Gastrocnemius medialis (tissue), 4 donors: ENCODE measurements at regions not wholly inside any gene's neighbourhood (a gene's known extent, or its start where the extent isn't known, plus 50 kb on each side); places are given as distances from the start of the nearest gene placed in this dataset.
"Not testable (repeated sequence)": the region's sequence is repeated elsewhere in the genome, so short reads cannot be mapped to it uniquely, and the experiment has no call there.

Experiments
- ATAC-seq, 2 donors: fragments of 150-250 bp; one replicate each; pipeline ENCODE4 v1.9.1; 2016
- DNase-seq, 2 donors: peaks; one replicate each; pipeline ENCODE4 v3.0.0-alpha.2; 2019
- H3K27ac ChIP-seq, 4 donors: fragments of 200-600 bp; sonication (generic); 1 replicate in 1 of 4; 2 replicates in 3 of 4; pipeline ENCODE4 v1.5.1; 2016 to 2018; ENCODE audit warnings: mild to moderate bottlenecking in 2 of 4, moderate library complexity in 1 of 4
- H3K27me3 ChIP-seq, 3 donors: fragments of 200-600 bp; sonication (generic) in 2 of 3; 1 replicate in 1 of 3; 2 replicates in 2 of 3; pipeline versions ENCODE4 v1.5.1 to v1.6.0; 2016 to 2019; ENCODE audit warnings: mild to moderate bottlenecking in 1 of 3, moderate library complexity in 1 of 3
- H3K36me3 ChIP-seq, 2 donors: fragments of 200-600 bp; sonication (generic) in 1 of 2; one replicate each; pipeline ENCODE4 v1.5.1; 2017 to 2018
- H3K4me1 ChIP-seq, 2 donors: fragments of 200-600 bp; sonication (generic) in 1 of 2; one replicate each; pipeline ENCODE4 v1.5.1; 2016 to 2017; ENCODE audit warnings: mild to moderate bottlenecking in 2 of 2
- H3K4me3 ChIP-seq, 4 donors: fragments of 200-600 bp; sonication (generic) in 3 of 4; 1 replicate in 1 of 4; 2 replicates in 3 of 4; pipeline ENCODE4 v1.5.1; 2016 to 2019; ENCODE audit warnings: mild to moderate bottlenecking in 2 of 4
- H3K9me3 ChIP-seq, 3 donors: fragments of 200-600 bp; sonication (generic) in 2 of 3; 1 replicate in 1 of 3; 2 replicates in 2 of 3; pipeline ENCODE4 v1.5.1; 2016 to 2019
- CTCF ChIP-seq, 5 experiments: fragments of 450-650 bp in 3 of 5; fragments of 200-600 bp in 2 of 5; sonication (generic) in 2 of 5; IDR thresholded peaks in 4 of 5; conservative IDR thresholded peaks in 1 of 5; 1 replicate in 4 of 5; 2 replicates in 1 of 5; pipeline ENCODE4 v1.5.1; 2016 to 2019; ENCODE audit warnings: antibody characterized with exemption in 5 of 5, mild to moderate bottlenecking in 3 of 5, moderate library complexity in 3 of 5
- POLR2A ChIP-seq, 2 donors: fragments of 450-650 bp; IDR thresholded peaks; one replicate each; pipeline ENCODE4 v1.6.1; 2017; ENCODE audit warnings: antibody characterized with exemption in 2 of 2, mild to moderate bottlenecking in 2 of 2, moderate library complexity in 2 of 2
- in situ Hi-C, 4 donors: fragments of 200-750 bp; cut with MboI; loops; one replicate each; pipeline versions ENCODE4 v1.15.0 to v1.8.0; 2017; ENCODE audit warnings: low sequenced_read_pairs in 4 of 4
- intact Hi-C: fragments of 100-400 bp; cut with DNase I; formaldehyde crosslinking; loops from one replicate; pipeline ENCODE4 v1.15.1; 2023; ENCODE audit warnings: low total_unique reads

GRCh38 chr9:30060976-30061375, 2323.5 kb upstream of the ACO1 start:
- TF ChIP-seq CTCF (IDR thresholded peaks at IDR 0.05 in 4 of 5, conservative IDR thresholded peaks at IDR 0.05 in 1 of 5) (no peak), POLR2A (IDR thresholded peaks at IDR 0.05) (no peak)
- in situ Hi-C loops = loop anchor here in 1 of 4 donors (25.0 kb wide), 1 partner anchor 101 kb away; no protein-coding TSS in a partner anchor
- Histone ChIP-seq H3K27me3 (no peaks in the 10 kb centered on the region), H3K4me1 (no peaks in the 10 kb centered on the region), H3K36me3 (no peaks in the 10 kb centered on the region), H3K4me3 (no peak overlapping the region), H3K9me3 (no peaks in the 10 kb centered on the region), H3K27ac (no peak overlapping the region)
- ATAC-seq (no peak), DNase-seq (no peak)
- intact Hi-C loops = no loop called here

GRCh38 chr9:30065888-30066287, 2318.6 kb upstream of the ACO1 start:
- no peaks in the 10 kb centered on the region for H3K9me3 ChIP-seq
- no peaks in the 10 kb centered on the region for H3K4me1 ChIP-seq
- ATAC-seq (no peak), DNase-seq (no peak)
- no peak overlapping the region for H3K4me3 ChIP-seq
- H3K27me3 ChIP-seq = no peaks in the 10 kb centered on the region
- TF ChIP-seq POLR2A (IDR thresholded peaks at IDR 0.05) (no peak), CTCF (IDR thresholded peaks at IDR 0.05 in 4 of 5, conservative IDR thresholded peaks at IDR 0.05 in 1 of 5) (no peak)
- in situ Hi-C loops (loop anchor here in 1 of 4 donors (25.0 kb wide), 1 partner anchor 96 kb away; no protein-coding TSS in a partner anchor), intact Hi-C loops (no loop called here)
- H3K36me3 ChIP-seq = no peaks in the 10 kb centered on the region
- H3K27ac ChIP-seq = no peak overlapping the region

DNA sequence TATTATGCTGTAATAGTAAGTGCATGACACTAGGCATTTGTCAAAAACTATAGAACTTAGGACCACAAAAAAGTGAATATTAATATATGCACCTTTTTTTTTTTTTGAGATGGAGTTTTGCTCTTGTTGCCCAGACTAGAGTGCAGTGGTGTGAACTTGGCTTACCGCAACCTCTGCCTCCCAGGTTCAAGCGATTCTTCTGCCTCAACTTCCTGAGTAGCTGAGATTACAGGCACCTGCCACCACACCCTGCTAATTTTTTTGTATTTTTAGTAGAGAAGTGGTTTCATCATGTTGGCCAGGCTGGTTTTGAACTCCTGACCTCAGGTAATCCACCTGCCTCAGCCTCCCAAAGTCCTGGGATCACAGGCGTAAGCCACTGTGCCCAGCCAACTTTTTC, 2315.2 kb upstream of the ACO1 start:
- DNase-seq, H3K27ac ChIP-seq, intact Hi-C loops, H3K4me1 ChIP-seq, H3K4me3 ChIP-seq, ATAC-seq, H3K9me3 ChIP-seq, H3K27me3 ChIP-seq, H3K36me3 ChIP-seq: not testable (repeated sequence)
- in situ Hi-C loops = loop anchor here in 1 of 4 donors (25.0 kb wide), 1 partner anchor 93 kb away; no protein-coding TSS in a partner anchor

- H3K4me3 ChIP-seq = no peak overlapping the region
- no peaks in the 10 kb centered on the region for H3K9me3 ChIP-seq
- no peak for ATAC-seq
- no peak for TF ChIP-seq POLR2A (IDR thresholded peaks at IDR 0.05)
- TF ChIP-seq CTCF (IDR thresholded peaks at IDR 0.05 in 4 of 5, conservative IDR thresholded peaks at IDR 0.05 in 1 of 5) = no peak
- intact Hi-C loops = no loop called here
- no peak for DNase-seq
- H3K4me1 ChIP-seq = no peaks in the 10 kb centered on the region
- H3K27ac ChIP-seq = no peak overlapping the region
- no peaks in the 10 kb centered on the region for H3K36me3 ChIP-seq
- in situ Hi-C loops = no loop called here
- no peaks in the 10 kb centered on the region for H3K27me3 ChIP-seq
Measured at GRCh38 chr9:30075022-30075421, 2309.4 kb upstream of the ACO1 start.

DNA sequence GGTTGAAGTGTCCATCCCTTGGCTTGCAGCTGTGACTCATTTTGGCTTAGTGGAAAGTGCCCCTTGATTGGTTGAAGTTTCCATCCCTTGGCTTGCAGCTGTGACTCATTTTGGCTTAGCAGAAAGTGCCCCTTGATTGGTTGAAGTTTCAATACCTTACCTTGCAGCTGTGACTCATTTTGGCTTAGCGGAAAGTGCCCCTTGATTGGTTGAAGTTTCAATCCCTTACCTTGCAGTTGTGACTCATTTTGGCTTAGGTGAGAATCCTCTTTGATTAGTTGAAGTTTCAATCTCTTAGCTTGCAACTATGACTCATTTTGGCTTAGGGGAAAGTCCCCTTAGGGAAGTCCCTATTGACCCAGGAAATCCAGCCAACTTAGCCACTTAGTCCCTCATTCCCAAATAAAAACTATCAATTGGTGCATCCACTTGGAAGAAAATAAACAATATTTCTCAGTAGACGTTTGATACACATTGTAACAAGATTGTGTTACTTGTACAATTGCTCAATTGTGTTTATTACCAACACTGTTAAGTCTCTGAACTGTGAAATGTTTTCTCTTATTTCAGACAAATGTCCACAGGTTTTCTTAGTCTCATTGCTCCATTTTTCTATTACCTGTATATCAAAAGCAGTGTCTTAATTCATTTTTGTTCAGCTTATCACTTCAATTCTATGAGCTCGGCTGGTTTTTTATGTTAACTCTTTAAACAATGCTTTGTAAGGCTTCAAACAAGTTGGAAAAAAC, 2308.8 kb upstream of the ACO1 start:
- no peak overlapping the region for H3K27ac ChIP-seq
- no peak overlapping the region for H3K4me3 ChIP-seq
- H3K27me3 ChIP-seq = no peaks in the 10 kb centered on the region
- no peaks in the 10 kb centered on the region for H3K36me3 ChIP-seq
- H3K9me3 ChIP-seq = no peaks in the 10 kb centered on the region
- no peak for ATAC-seq
- TF ChIP-seq CTCF (IDR thresholded peaks at IDR 0.05 in 4 of 5, conservative IDR thresholded peaks at IDR 0.05 in 1 of 5) (no peak), POLR2A (IDR thresholded peaks at IDR 0.05) (no peak)
- no peaks in the 10 kb centered on the region for H3K4me1 ChIP-seq
- in situ Hi-C loops (no loop called here), intact Hi-C loops (no loop called here)
- DNase-seq = no peak
